ENCODE measurements at regions not wholly inside any gene's neighbourhood (a gene's known extent, or its start where the extent isn't known, plus 50 kb on each side); places are given as distances from the start of the nearest gene placed in this dataset.

- H3K27ac Mint-ChIP-seq (ENCODE audit: unreplicated experiment) = no peak overlapping the region
- H3K27me3 Mint-ChIP-seq (ENCODE audit: low read depth) = peaks cover 11% of the 10 kb centered on the region
- DNase-seq (ENCODE audit: low spot score) = peak; percentile 60
Observed at GRCh38 chr11:70730411-70730810, 332.1 kb downstream of the CTTN start.

GRCh38 chr11:70731271-70732022 lies 333.1 kb downstream of the CTTN start:
- peaks cover 6% of the 10 kb centered on the region for H3K9me3 Mint-ChIP-seq (ENCODE audit: low read depth)
- DNase-seq (ENCODE audit: low spot score) = no peak
- H3K4me3 Mint-ChIP-seq (ENCODE audit: unreplicated experiment) = no peak overlapping the region
- TF ChIP-seq, protein P1, sequence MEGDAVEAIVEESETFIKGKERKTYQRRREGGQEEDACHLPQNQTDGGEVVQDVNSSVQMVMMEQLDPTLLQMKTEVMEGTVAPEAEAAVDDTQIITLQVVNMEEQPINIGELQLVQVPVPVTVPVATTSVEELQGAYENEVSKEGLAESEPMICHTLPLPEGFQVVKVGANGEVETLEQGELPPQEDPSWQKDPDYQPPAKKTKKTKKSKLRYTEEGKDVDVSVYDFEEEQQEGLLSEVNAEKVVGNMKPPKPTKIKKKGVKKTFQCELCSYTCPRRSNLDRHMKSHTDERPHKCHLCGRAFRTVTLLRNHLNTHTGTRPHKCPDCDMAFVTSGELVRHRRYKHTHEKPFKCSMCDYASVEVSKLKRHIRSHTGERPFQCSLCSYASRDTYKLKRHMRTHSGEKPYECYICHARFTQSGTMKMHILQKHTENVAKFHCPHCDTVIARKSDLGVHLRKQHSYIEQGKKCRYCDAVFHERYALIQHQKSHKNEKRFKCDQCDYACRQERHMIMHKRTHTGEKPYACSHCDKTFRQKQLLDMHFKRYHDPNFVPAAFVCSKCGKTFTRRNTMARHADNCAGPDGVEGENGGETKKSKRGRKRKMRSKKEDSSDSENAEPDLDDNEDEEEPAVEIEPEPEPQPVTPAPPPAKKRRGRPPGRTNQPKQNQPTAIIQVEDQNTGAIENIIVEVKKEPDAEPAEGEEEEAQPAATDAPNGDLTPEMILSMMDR (IDR thresholded peaks at IDR 0.05) = no peak
- H3K36me3 Mint-ChIP-seq (ENCODE audit: low read depth) = no peaks in the 10 kb centered on the region
- peaks cover 6% of the 10 kb centered on the region for H3K27me3 Mint-ChIP-seq (ENCODE audit: low read depth)
- no peak overlapping the region for H3K27ac Mint-ChIP-seq (ENCODE audit: unreplicated experiment)
- no peaks in the 10 kb centered on the region for H3K4me1 Mint-ChIP-seq (ENCODE audit: low read depth)

More at GRCh38 chr11:70730411-70730810, 332.1 kb downstream of the CTTN start:
- Mint-ChIP-seq H3K9me3 (ENCODE audit: low read depth) (peaks cover 6% of the 10 kb centered on the region), H3K4me3 (ENCODE audit: unreplicated experiment) (no peak overlapping the region), H3K36me3 (ENCODE audit: low read depth) (no peaks in the 10 kb centered on the region), H3K4me1 (ENCODE audit: low read depth) (no peaks in the 10 kb centered on the region)
- TF ChIP-seq, protein P1 (IDR thresholded peaks at IDR 0.05) = no peak

- Mint-ChIP-seq H3K4me3 (ENCODE audit: unreplicated experiment) (no peak overlapping the region), H3K27me3 (ENCODE audit: low read depth) (peaks cover 6% of the 10 kb centered on the region), H3K36me3 (ENCODE audit: low read depth) (no peaks in the 10 kb centered on the region), H3K9me3 (ENCODE audit: low read depth) (no peaks in the 10 kb centered on the region), H3K4me1 (ENCODE audit: low read depth) (no peaks in the 10 kb centered on the region), H3K27ac (ENCODE audit: unreplicated experiment) (no peak overlapping the region)
- DNase-seq (ENCODE audit: low spot score) = peak; percentile 84
- TF ChIP-seq, protein P1 (IDR thresholded peaks at IDR 0.05) = no peak
Observed at GRCh38 chr11:70732023-70732880, 333.9 kb downstream of the CTTN start.

DNA sequence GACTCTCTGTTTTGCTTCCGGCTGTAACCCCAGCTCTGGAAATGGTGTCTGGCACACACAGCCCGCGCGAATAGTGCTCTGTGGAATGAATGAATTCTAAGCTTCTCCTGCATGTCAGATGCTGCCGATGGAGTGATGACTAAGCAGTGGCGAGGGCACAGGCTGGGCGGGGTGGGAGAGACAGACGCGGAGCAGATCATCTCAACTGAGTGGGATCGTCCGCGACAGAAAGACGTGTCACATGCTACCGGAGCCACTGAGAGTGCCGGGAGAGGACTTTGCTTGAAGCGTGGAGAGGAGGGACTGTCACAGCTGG lies 334.5 kb downstream of the CTTN start:
- Mint-ChIP-seq H3K36me3 (ENCODE audit: low read depth) (no peaks in the 10 kb centered on the region), H3K9me3 (ENCODE audit: low read depth) (no peaks in the 10 kb centered on the region), H3K4me1 (ENCODE audit: low read depth) (no peaks in the 10 kb centered on the region), H3K27me3 (ENCODE audit: low read depth) (peaks cover 9% of the 10 kb centered on the region), H3K4me3 (ENCODE audit: unreplicated experiment) (no peak overlapping the region), H3K27ac (ENCODE audit: unreplicated experiment) (no peak overlapping the region)
- TF ChIP-seq, protein P1 (IDR thresholded peaks at IDR 0.05) = no peak
- peak; percentile 72 for DNase-seq (ENCODE audit: low spot score)

All from chondrocyte (in vitro differentiated cells).